A549 (cell line): ENCODE measurements at regions not wholly inside any gene's neighbourhood (a gene's known extent, or its start where the extent isn't known, plus 50 kb on each side); places are given as distances from the start of the nearest gene placed in this dataset.

Experiments
- ATAC-seq, 2 experiments: fragments of 200-7000 bp in 1 of 2; fragments of >200 bp in 1 of 2; cut with Nextera tagmentation in 1 of 2; cut with Tn5 transposase in 1 of 2; 3 replicates each; pipeline versions ENCODE4 v1.8.0 to v1.9.1; 2018 to 2020; ENCODE audit warnings: mild to moderate bottlenecking in 1 of 2, moderate library complexity in 1 of 2
- CTCF ChIA-PET: fragments of 300-600 bp; sonication (Branson Sonifier 250); formaldehyde crosslinking; extraction: SDS; loops from one replicate; lab custom pipeline; 2021; ENCODE audit warnings: antibody characterized with exemption, inconsistent platforms; lab: Yijun Ruan, JAX
- POLR2A ChIA-PET: fragments of 350-600 bp; formaldehyde crosslinking; extraction: SDS; loops from one replicate; lab custom pipeline; 2021; ENCODE audit warnings: antibody characterized with exemption, inconsistent platforms; lab: Yijun Ruan, JAX
- DNase-seq, 2 experiments: peaks; one replicate each; pipeline versions ENCODE4 v3.0.0 to v3.0.0-alpha.2; 2011 to 2016; ENCODE audit warnings: low read depth in 1 of 2, low spot score in 1 of 2
- FAIRE-seq: peaks from 2 replicates; lab custom pipeline; 2011; peaks lifted over from hg19 to GRCh38; lab: Jason Lieb, UNC
- H3K27ac ChIP-seq, 2 experiments: fragments of >200 bp; sonication (Bioruptor Twin); formaldehyde crosslinking; 3 replicates each; pipeline ENCODE4 v1.5.1; 2016 to 2017
- H3K4me1 ChIP-seq: fragments of >200 bp; sonication (Bioruptor Twin); formaldehyde crosslinking; 3 replicates; pipeline ENCODE4 v1.6.1; 2016
- H3K4me2 ChIP-seq: fragments of >200 bp; sonication (Bioruptor Twin); formaldehyde crosslinking; 3 replicates; pipeline ENCODE4 v1.6.1; 2016
- H3K4me3 ChIP-seq: fragments of >200 bp; sonication (Bioruptor Twin); formaldehyde crosslinking; 3 replicates; pipeline ENCODE4 v1.5.1; 2016
- H3K9me3 ChIP-seq: fragments of >200 bp; sonication (Bioruptor Twin); formaldehyde crosslinking; 3 replicates; pipeline ENCODE4 v1.6.1; 2016
- CEBPB ChIP-seq, 2 experiments: fragments of >200 bp in 1 of 2; sonication (Bioruptor Twin) in 1 of 2; formaldehyde crosslinking in 1 of 2; IDR thresholded peaks; 2 replicates each; pipeline ENCODE4 v1.6.1; 2012 to 2016
- CHD4 ChIP-seq: fragments of 200-600 bp; sonication (generic); IDR thresholded peaks from 2 replicates; pipeline ENCODE4 v1.6.1; 2016; ENCODE audit warnings: antibody characterized with exemption, mild to moderate bottlenecking, borderline replicate concordance
- ELK1 ChIP-seq: fragments of 150-350 bp; IDR thresholded peaks from 2 replicates; pipeline ENCODE4 v1.6.1; 2014; ENCODE audit warnings: low read depth, mild to moderate bottlenecking, low read length
- HOXB13 ChIP-seq: fragments of 250-450 bp; sonication (Bioruptor Pico); IDR thresholded peaks from 2 replicates; pipeline ENCODE4 v1.5.0; 2020; ENCODE audit warnings: low read depth, mild to moderate bottlenecking, moderate library complexity
- POLR2A ChIP-seq: IDR thresholded peaks from 2 replicates; pipeline ENCODE4 v1.6.1; 2012; ENCODE audit warnings: mild to moderate bottlenecking, low read length
- RAD21 ChIP-seq, 2 experiments: fragments of >200 bp in 1 of 2; sonication (Bioruptor Twin) in 1 of 2; formaldehyde crosslinking in 1 of 2; IDR thresholded peaks in 1 of 2; conservative IDR thresholded peaks in 1 of 2; 2 replicates in 1 of 2; 3 replicates in 1 of 2; pipeline ENCODE4 v1.6.1; 2012 to 2018; ENCODE audit warnings: inconsistent platforms in 1 of 2
- REST ChIP-seq: fragments of 200-600 bp; sonication (generic); IDR thresholded peaks from 2 replicates; pipeline ENCODE4 v1.6.1; 2016; ENCODE audit warnings: antibody characterized with exemption, mild to moderate bottlenecking, moderate library complexity
- RNF2 ChIP-seq: fragments of 200-600 bp; sonication (generic); IDR thresholded peaks from 2 replicates; pipeline ENCODE4 v1.6.1; 2016; ENCODE audit warnings: low read depth, mild to moderate bottlenecking, antibody characterized with exemption, moderate library complexity, borderline replicate concordance
- USF2 ChIP-seq: fragments of 450-650 bp; IDR thresholded peaks from 2 replicates; pipeline ENCODE4 v1.6.1; 2014; ENCODE audit warnings: antibody characterized with exemption
- ZC3H11A ChIP-seq: fragments of 450-650 bp; IDR thresholded peaks from 2 replicates; pipeline ENCODE4 v1.6.1; 2014; ENCODE audit warnings: antibody characterized with exemption, mild to moderate bottlenecking
- WGBS: methylation state at CpG from one replicate; pipeline ENCODE4 v1.1.6; 2017; ENCODE audit errors: missing lambda C conversion rate; 5-methylcytosine and 5-hydroxymethylcytosine counted together
- TF ChIP-seq, protein P1 (sequence below): IDR thresholded peaks from 2 replicates; pipeline ENCODE4 v1.6.1; 2012; ENCODE audit warnings: low read depth, borderline replicate concordance
- TF ChIP-seq, protein P2 (sequence below): fragments of 250-450 bp; sonication (Bioruptor Pico); IDR thresholded peaks from 2 replicates; pipeline ENCODE4 v1.5.0; 2020; ENCODE audit warnings: low read depth, mild to moderate bottlenecking, moderate library complexity

- TF ChIP-seq REST = no peak
These were observed 230.1 kb downstream of the ERMARD start (continued) for GRCh38 chr6:169981568-169981967.

DNA sequence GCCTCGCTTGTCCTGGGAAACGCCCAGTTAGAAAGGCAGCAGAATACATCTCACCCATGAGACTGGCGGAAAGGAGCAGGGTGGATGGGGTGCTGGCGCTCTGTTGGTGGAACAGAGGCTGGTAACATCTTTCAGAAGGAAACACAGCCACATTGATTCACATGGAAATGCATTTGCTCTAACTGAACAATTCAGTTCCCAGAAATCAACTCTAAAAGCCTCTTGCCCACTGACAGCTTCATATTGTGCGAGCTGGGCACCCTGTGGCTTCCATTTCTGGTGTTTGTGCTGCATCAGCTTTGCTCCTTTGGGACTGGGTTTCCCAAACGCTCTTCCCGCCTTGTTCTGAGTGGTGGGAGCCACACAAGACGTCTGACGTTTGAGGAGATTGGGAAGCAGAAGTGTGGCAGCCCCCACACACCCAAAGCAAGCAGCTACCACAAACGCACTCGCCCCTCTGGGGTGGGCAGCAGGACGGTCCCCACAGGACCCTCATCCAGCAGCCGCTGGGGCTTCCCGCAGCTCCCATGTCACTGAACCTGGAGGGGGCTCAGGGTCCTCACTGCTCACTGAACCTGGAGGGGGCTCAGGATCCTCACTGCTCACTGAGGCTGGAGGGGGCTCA, 229.5 kb downstream of the ERMARD start:
- Histone ChIP-seq H3K4me3 (no peak overlapping the region), H3K27ac (no peak overlapping the region), H3K9me3 (no peaks in the 10 kb centered on the region), H3K4me2 (no peak overlapping the region), H3K4me1 (no peaks in the 10 kb centered on the region)
- CTCF ChIA-PET = no interaction called here
- DNase-seq = no peak
- POLR2A ChIA-PET = no interaction called here
- WGBS = 13% methylated on average over 8 of the region's 14 CpGs
- FAIRE-seq = no peak
- no peak for ATAC-seq
- no peak for TF ChIP-seq CEBPB (IDR thresholded peaks at IDR 0.05)
- TF ChIP-seq USF2 = no peak

- no peak for ATAC-seq
- FAIRE-seq = no peak
- DNase-seq = no peak
- Histone ChIP-seq H3K4me3 (no peak overlapping the region), H3K9me3 (no peaks in the 10 kb centered on the region), H3K27ac (no peak overlapping the region), H3K4me1 (no peaks in the 10 kb centered on the region), H3K4me2 (no peak overlapping the region)
- CTCF ChIA-PET = no interaction called here
- POLR2A ChIA-PET = no interaction called here
- WGBS = 0% methylated on average over 2 of the region's 14 CpGs
- TF ChIP-seq, protein P1, sequence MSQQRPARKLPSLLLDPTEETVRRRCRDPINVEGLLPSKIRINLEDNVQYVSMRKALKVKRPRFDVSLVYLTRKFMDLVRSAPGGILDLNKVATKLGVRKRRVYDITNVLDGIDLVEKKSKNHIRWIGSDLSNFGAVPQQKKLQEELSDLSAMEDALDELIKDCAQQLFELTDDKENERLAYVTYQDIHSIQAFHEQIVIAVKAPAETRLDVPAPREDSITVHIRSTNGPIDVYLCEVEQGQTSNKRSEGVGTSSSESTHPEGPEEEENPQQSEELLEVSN = no peak
- TF ChIP-seq RNF2 = no peak
- TF ChIP-seq REST = no peak
- TF ChIP-seq CHD4 = no peak
- no peak for TF ChIP-seq HOXB13
- no peak for TF ChIP-seq RAD21 (conservative IDR thresholded peaks at IDR 0.05 in 1 of 2, IDR thresholded peaks at IDR 0.05 in 1 of 2)
- TF ChIP-seq POLR2A = no peak
- TF ChIP-seq, protein P2, sequence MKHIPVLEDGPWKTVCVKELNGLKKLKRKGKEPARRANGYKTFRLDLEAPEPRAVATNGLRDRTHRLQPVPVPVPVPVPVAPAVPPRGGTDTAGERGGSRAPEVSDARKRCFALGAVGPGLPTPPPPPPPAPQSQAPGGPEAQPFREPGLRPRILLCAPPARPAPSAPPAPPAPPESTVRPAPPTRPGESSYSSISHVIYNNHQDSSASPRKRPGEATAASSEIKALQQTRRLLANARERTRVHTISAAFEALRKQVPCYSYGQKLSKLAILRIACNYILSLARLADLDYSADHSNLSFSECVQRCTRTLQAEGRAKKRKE = no peak
- no peak for TF ChIP-seq ELK1
- TF ChIP-seq ZC3H11A = no peak
These were observed 228.5 kb downstream of the ERMARD start for GRCh38 chr6:169979873-169980432.
